ENCODE measurements at regions not wholly inside any gene's neighbourhood (a gene's known extent, or its start where the extent isn't known, plus 50 kb on each side); places are given as distances from the start of the nearest gene placed in this dataset.

DNA sequence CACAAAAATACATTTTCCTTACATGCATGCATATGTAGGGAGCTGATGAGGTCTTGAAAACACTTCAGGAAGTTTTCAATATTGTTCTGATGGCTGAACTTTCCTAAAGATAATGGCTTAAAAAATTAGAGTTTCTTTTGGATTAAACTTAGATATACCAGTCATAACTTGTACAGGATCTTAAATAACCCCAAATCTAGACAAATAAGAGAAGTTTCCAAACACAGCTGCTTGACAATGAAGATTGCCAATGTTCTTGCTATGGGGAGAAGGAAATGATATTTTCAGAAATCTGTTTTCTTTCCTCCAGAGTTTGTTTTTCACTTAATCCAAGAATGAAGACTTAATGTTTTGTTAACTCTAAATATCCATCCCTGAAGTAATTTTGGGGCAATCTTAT lies 54.6 kb upstream of the SPTBN1 start:
- no peaks in the 10 kb centered on the region for H3F3A ChIP-seq (ENCODE audit: insufficient read depth, low read length, poor library complexity, severe bottlenecking)
- no peaks in the 10 kb centered on the region for H4K20me1 ChIP-seq (ENCODE audit: insufficient read depth)
- no peak overlapping the region for H3K4me2 ChIP-seq (ENCODE audit: low read length)
- H3K4me3 ChIP-seq (ENCODE audit: low read length): no peak overlapping the region
- no peaks in the 10 kb centered on the region for H3K9me3 ChIP-seq (ENCODE audit: low read length)
- no peaks in the 10 kb centered on the region for H3K36me3 ChIP-seq (ENCODE audit: insufficient read depth, low read length)
- no peak overlapping the region for H3K27ac ChIP-seq (ENCODE audit: low read length)
- no peaks in the 10 kb centered on the region for H3K27me3 ChIP-seq (ENCODE audit: insufficient read depth, low read depth, low read length)
- TF ChIP-seq, protein P1, sequence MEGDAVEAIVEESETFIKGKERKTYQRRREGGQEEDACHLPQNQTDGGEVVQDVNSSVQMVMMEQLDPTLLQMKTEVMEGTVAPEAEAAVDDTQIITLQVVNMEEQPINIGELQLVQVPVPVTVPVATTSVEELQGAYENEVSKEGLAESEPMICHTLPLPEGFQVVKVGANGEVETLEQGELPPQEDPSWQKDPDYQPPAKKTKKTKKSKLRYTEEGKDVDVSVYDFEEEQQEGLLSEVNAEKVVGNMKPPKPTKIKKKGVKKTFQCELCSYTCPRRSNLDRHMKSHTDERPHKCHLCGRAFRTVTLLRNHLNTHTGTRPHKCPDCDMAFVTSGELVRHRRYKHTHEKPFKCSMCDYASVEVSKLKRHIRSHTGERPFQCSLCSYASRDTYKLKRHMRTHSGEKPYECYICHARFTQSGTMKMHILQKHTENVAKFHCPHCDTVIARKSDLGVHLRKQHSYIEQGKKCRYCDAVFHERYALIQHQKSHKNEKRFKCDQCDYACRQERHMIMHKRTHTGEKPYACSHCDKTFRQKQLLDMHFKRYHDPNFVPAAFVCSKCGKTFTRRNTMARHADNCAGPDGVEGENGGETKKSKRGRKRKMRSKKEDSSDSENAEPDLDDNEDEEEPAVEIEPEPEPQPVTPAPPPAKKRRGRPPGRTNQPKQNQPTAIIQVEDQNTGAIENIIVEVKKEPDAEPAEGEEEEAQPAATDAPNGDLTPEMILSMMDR (IDR thresholded peaks at IDR 0.05; ENCODE audit: poor library complexity, severe bottlenecking): no peak
- TF ChIP-seq EP300 (conservative IDR thresholded peaks at IDR 0.05; ENCODE audit: poor library complexity, severe bottlenecking): no peak
- no peak for TF ChIP-seq RAD21 (conservative IDR thresholded peaks at IDR 0.05)
- no peak for TF ChIP-seq TAF1 (IDR thresholded peaks at IDR 0.05; ENCODE audit: low read depth)
- TF ChIP-seq, protein P2, sequence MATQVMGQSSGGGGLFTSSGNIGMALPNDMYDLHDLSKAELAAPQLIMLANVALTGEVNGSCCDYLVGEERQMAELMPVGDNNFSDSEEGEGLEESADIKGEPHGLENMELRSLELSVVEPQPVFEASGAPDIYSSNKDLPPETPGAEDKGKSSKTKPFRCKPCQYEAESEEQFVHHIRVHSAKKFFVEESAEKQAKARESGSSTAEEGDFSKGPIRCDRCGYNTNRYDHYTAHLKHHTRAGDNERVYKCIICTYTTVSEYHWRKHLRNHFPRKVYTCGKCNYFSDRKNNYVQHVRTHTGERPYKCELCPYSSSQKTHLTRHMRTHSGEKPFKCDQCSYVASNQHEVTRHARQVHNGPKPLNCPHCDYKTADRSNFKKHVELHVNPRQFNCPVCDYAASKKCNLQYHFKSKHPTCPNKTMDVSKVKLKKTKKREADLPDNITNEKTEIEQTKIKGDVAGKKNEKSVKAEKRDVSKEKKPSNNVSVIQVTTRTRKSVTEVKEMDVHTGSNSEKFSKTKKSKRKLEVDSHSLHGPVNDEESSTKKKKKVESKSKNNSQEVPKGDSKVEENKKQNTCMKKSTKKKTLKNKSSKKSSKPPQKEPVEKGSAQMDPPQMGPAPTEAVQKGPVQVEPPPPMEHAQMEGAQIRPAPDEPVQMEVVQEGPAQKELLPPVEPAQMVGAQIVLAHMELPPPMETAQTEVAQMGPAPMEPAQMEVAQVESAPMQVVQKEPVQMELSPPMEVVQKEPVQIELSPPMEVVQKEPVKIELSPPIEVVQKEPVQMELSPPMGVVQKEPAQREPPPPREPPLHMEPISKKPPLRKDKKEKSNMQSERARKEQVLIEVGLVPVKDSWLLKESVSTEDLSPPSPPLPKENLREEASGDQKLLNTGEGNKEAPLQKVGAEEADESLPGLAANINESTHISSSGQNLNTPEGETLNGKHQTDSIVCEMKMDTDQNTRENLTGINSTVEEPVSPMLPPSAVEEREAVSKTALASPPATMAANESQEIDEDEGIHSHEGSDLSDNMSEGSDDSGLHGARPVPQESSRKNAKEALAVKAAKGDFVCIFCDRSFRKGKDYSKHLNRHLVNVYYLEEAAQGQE (IDR thresholded peaks at IDR 0.05; ENCODE audit: borderline replicate concordance): no peak
- TF ChIP-seq SMC3 (conservative IDR thresholded peaks at IDR 0.05; ENCODE audit: poor library complexity): no peak
- TF ChIP-seq POLR2AphosphoS5 (IDR thresholded peaks at IDR 0.05): no peak
- TF ChIP-seq MXI1 (conservative IDR thresholded peaks at IDR 0.05; ENCODE audit: poor library complexity, severe bottlenecking): no peak
- no peak for TF ChIP-seq EZH2 (IDR thresholded peaks at IDR 0.05; ENCODE audit: borderline replicate concordance, insufficient read depth, low read length, poor library complexity, severe bottlenecking)
- H3K9me2 ChIP-seq (ENCODE audit: insufficient read depth, low read length): no peaks in the 10 kb centered on the region
- H3K79me2 ChIP-seq (replicated peaks; ENCODE audit: insufficient read depth, low read length): no peaks in the 10 kb centered on the region
- no peak overlapping the region for H3K9ac ChIP-seq (ENCODE audit: low read length)
- no peak overlapping the region for H2AFZ ChIP-seq (ENCODE audit: low read depth, low read length)

DNA sequence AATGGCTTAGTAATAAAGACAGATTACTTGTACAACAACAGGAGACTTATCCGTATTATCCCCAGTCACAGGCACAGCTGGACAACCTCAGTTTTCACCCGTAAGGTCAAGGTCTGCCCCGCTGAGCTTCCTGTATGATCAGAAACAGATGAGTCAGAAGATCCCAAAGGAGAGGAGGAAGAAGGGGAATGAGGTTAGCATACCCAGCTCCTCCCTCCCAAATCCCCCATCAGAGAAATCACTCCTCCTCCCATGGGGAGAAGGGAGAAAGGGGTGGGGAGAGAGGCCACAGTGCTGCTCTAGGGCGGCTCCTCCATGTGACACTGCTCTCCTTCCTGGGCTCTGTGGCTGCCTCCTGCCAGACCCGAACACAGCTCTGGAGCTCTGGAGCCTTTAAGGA lies 53.8 kb upstream of the SPTBN1 start:
- Histone ChIP-seq H3K27me3 (ENCODE audit: insufficient read depth, low read depth, low read length) (no peaks in the 10 kb centered on the region), H3K27ac (ENCODE audit: low read length) (no peak overlapping the region), H3K9me2 (ENCODE audit: insufficient read depth, low read length) (no peaks in the 10 kb centered on the region), H3K36me3 (ENCODE audit: insufficient read depth, low read length) (no peaks in the 10 kb centered on the region), H3F3A (ENCODE audit: insufficient read depth, low read length, poor library complexity, severe bottlenecking) (no peaks in the 10 kb centered on the region), H3K9me3 (ENCODE audit: low read length) (no peaks in the 10 kb centered on the region), H3K4me3 (ENCODE audit: low read length) (no peak overlapping the region), H3K4me2 (ENCODE audit: low read length) (no peak overlapping the region), H3K9ac (ENCODE audit: low read length) (no peak overlapping the region), H2AFZ (ENCODE audit: low read depth, low read length) (no peak overlapping the region), H3K79me2 (replicated peaks; ENCODE audit: insufficient read depth, low read length) (no peaks in the 10 kb centered on the region), H4K20me1 (ENCODE audit: insufficient read depth) (no peaks in the 10 kb centered on the region)
- TF ChIP-seq EZH2 (IDR thresholded peaks at IDR 0.05; ENCODE audit: borderline replicate concordance, insufficient read depth, low read length, poor library complexity, severe bottlenecking) (no peak), RAD21 (conservative IDR thresholded peaks at IDR 0.05) (no peak)

Measured in neural cell (in vitro differentiated cells).